ENCODE measurements at regions not wholly inside any gene's neighbourhood (a gene's known extent, or its start where the extent isn't known, plus 50 kb on each side); places are given as distances from the start of the nearest gene placed in this dataset.
A peak's percentile ranks its signal among the peaks of the same experiment; 100 is the strongest.

DNA sequence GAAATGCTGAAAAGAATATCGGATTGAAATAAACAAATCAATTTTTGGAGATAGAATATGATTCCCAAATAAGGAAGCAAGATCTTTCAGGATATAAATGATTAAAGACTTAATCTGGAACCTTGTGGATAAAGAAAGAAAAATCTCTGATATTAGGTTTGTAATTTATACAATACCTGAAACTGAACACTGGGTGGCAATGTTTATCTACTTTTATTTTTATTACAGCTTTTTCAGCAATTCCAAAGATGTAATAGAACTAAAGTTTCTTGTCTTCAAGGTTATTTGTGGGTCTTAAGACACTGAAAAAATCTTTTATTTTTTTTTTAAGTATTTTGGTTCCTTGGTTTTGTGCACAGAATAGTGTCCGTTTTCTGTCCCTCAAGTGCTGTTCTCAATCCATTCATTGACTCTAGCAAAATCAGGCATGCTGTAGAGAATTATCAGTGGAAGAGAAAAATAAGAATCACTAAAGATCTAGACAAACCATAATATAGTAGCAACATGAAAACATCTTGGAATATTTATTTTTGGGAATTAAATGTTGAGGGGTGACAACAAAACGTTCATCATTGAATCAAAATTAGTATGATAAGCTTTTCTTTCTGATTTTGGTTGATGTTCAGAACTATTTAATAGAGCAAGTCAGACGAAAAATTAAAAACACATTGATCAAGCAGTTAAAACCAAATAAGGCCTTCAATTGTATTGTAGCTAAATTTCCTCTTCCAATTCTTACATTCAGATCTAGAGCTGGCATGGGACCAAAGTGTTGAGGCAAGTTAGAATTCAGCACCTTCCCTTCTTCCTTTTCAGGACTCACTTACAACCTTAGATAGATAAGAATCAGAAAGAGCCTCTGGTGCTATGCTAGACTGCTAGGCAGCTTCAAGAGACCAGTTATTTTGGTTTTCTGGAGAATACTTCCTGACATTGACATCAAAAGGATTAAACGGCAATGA is 704.4 kb upstream of the PCDH20 start:
- no peaks in the 10 kb centered on the region for H3K27me3 ChIP-seq (ENCODE audit: control insufficient read depth in 2 of 2, insufficient read depth in 2 of 2, low read length in 2 of 2)
- ChIA-PET CTCF (interaction anchor here (1.5 kb wide), 1 partner anchor 238 kb away, joined by 11 read pairs; no protein-coding TSS in a partner anchor), POLR2A (no interaction called here)
- H3K36me3 ChIP-seq (ENCODE audit: control insufficient read depth in 2 of 2, extremely low read depth in 1 of 2, insufficient read depth in 2 of 2, low read length in 2 of 2), result no peaks in the 10 kb centered on the region
- DNase-seq (ENCODE audit: low read depth, low spot score) (peak; percentile 7), FAIRE-seq (no peak)
- H3K4me2 ChIP-seq (ENCODE audit: insufficient read depth, low read length), result no peak overlapping the region
- dilution Hi-C loops (cut with MboI; ENCODE audit: extremely low pct_ligation_motif_present, low sequenced_read_pairs) (no loop called here), intact Hi-C loops (cut with micrococcal nuclease) (loop anchor here (1.0 kb wide), 1 partner anchor 238 kb away; no protein-coding TSS in a partner anchor)
- H3K9me1 ChIP-seq (replicated peaks; ENCODE audit: control insufficient read depth, extremely low read depth, insufficient read depth, low read length), result no peaks in the 10 kb centered on the region
- no peaks in the 10 kb centered on the region for H3K4me1 ChIP-seq (ENCODE audit: control insufficient read depth, extremely low read depth, insufficient read depth, low read length)
- no peak overlapping the region for H3K4me3 ChIP-seq (replicated peaks in 1 of 3; ENCODE audit: insufficient read depth in 1 of 3, low read depth in 1 of 3, low read length in 3 of 3)
- no peak overlapping the region for H2AFZ ChIP-seq (ENCODE audit: low read depth, low read length)
- no peaks in the 10 kb centered on the region for H4K20me1 ChIP-seq (replicated peaks; ENCODE audit: control insufficient read depth, extremely low read depth, insufficient read depth, low read length)
- no TSS peak for BruUV-seq (replicated peaks)
- no peak overlapping the region for H3K27ac ChIP-seq (ENCODE audit: insufficient read depth, low read depth, low read length)
- no peaks in the 10 kb centered on the region for H3K9me3 ChIP-seq (replicated peaks; ENCODE audit: control insufficient read depth, insufficient read depth, low read length)
- TF ChIP-seq POLR2A (IDR thresholded peaks at IDR 0.05; ENCODE audit: low read depth, low read length) (no peak), MYC (IDR thresholded peaks at IDR 0.05; ENCODE audit: low read depth, low read length) (no peak)
- TF ChIP-seq, protein P1, sequence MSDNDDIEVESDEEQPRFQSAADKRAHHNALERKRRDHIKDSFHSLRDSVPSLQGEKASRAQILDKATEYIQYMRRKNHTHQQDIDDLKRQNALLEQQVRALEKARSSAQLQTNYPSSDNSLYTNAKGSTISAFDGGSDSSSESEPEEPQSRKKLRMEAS (IDR thresholded peaks at IDR 0.05; ENCODE audit: insufficient read depth, insufficient read length), result no peak
- TF ChIP-seq, protein P2, sequence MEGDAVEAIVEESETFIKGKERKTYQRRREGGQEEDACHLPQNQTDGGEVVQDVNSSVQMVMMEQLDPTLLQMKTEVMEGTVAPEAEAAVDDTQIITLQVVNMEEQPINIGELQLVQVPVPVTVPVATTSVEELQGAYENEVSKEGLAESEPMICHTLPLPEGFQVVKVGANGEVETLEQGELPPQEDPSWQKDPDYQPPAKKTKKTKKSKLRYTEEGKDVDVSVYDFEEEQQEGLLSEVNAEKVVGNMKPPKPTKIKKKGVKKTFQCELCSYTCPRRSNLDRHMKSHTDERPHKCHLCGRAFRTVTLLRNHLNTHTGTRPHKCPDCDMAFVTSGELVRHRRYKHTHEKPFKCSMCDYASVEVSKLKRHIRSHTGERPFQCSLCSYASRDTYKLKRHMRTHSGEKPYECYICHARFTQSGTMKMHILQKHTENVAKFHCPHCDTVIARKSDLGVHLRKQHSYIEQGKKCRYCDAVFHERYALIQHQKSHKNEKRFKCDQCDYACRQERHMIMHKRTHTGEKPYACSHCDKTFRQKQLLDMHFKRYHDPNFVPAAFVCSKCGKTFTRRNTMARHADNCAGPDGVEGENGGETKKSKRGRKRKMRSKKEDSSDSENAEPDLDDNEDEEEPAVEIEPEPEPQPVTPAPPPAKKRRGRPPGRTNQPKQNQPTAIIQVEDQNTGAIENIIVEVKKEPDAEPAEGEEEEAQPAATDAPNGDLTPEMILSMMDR (IDR thresholded peaks at IDR 0.05; ENCODE audit: extremely low read depth in 1 of 2, insufficient read depth in 1 of 2, low read depth in 1 of 2, low read length in 2 of 2), result peak in 1 of 2 donors; percentile 8
- H3K79me2 ChIP-seq (ENCODE audit: control insufficient read depth, insufficient read depth, low read length), result no peaks in the 10 kb centered on the region
- H3K9ac ChIP-seq (replicated peaks; ENCODE audit: extremely low read depth, insufficient read depth, low read length), result no peak overlapping the region

DNA sequence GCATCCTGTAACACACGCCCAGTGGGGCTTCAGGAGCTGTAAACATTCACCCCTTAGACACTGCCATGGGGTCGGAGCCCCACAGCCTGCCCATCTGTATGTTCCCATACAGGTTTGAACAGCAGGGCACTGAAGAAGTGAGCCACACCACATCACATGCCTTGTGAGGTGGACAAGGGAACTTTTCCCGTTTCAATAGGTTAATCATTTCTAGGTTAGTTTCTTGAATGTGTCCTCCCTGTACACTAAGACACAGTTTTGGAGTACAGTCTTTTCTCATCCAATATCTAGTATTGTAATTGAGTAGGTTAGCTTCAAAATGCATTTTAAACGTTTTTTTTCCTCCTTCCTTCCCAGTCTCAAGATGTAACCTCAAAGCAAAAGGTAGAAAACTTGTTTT is 700.2 kb upstream of the PCDH20 start:
- Histone ChIP-seq H3K9me1 (replicated peaks; ENCODE audit: control insufficient read depth, extremely low read depth, insufficient read depth, low read length) (no peaks in the 10 kb centered on the region), H3K79me2 (ENCODE audit: control insufficient read depth, insufficient read depth, low read length) (no peaks in the 10 kb centered on the region), H3K9me3 (replicated peaks; ENCODE audit: control insufficient read depth, insufficient read depth, low read length) (no peaks in the 10 kb centered on the region), H3K9ac (replicated peaks; ENCODE audit: extremely low read depth, insufficient read depth, low read length) (no peak overlapping the region), H3K36me3 (ENCODE audit: control insufficient read depth in 2 of 2, extremely low read depth in 1 of 2, insufficient read depth in 2 of 2, low read length in 2 of 2) (no peaks in the 10 kb centered on the region), H3K4me2 (ENCODE audit: insufficient read depth, low read length) (no peak overlapping the region), H4K20me1 (replicated peaks; ENCODE audit: control insufficient read depth, extremely low read depth, insufficient read depth, low read length) (no peaks in the 10 kb centered on the region), H3K4me3 (replicated peaks in 1 of 3; ENCODE audit: insufficient read depth in 1 of 3, low read depth in 1 of 3, low read length in 3 of 3) (no peak overlapping the region), H3K4me1 (ENCODE audit: control insufficient read depth, extremely low read depth, insufficient read depth, low read length) (no peaks in the 10 kb centered on the region), H2AFZ (ENCODE audit: low read depth, low read length) (no peak overlapping the region), H3K27me3 (ENCODE audit: control insufficient read depth in 2 of 2, insufficient read depth in 2 of 2, low read length in 2 of 2) (no peaks in the 10 kb centered on the region), H3K27ac (ENCODE audit: insufficient read depth, low read depth, low read length) (no peak overlapping the region)
- dilution Hi-C loops (cut with MboI; ENCODE audit: extremely low pct_ligation_motif_present, low sequenced_read_pairs), result no loop called here
- FAIRE-seq (no peak), DNase-seq (ENCODE audit: low read depth, low spot score) (no peak)
- TF ChIP-seq, protein P1 (IDR thresholded peaks at IDR 0.05; ENCODE audit: insufficient read depth, insufficient read length), result no peak
- TF ChIP-seq MYC (IDR thresholded peaks at IDR 0.05; ENCODE audit: low read depth, low read length) (no peak), GATA2 (IDR thresholded peaks at IDR 0.05; ENCODE audit: insufficient read depth, insufficient read length, low read depth, low read length) (no peak), EZH2 (IDR thresholded peaks at IDR 0.05; ENCODE audit: borderline replicate concordance, low read depth, low read length, severe bottlenecking) (no peak), POLR2A (IDR thresholded peaks at IDR 0.05; ENCODE audit: low read depth, low read length) (no peak), JUN (IDR thresholded peaks at IDR 0.05; ENCODE audit: borderline replicate concordance, insufficient read depth, insufficient read length, low read depth) (no peak), FOS (IDR thresholded peaks at IDR 0.05; ENCODE audit: borderline replicate concordance, insufficient read depth, low read length) (no peak), POLR2AphosphoS5 (IDR thresholded peaks at IDR 0.05; ENCODE audit: insufficient read depth, low read depth, low read length) (no peak)
- TF ChIP-seq, protein P2 (IDR thresholded peaks at IDR 0.05; ENCODE audit: extremely low read depth in 1 of 2, insufficient read depth in 1 of 2, low read depth in 1 of 2, low read length in 2 of 2), result no peak
- CTCF ChIA-PET, result no interaction called here
- intact Hi-C loops (cut with micrococcal nuclease), result no loop called here
- no TSS peak for BruUV-seq (replicated peaks)
- POLR2A ChIA-PET, result no interaction called here

Measured in endothelial cell of umbilical vein (primary cell).